Lung (tissue), 11 donors: ENCODE measurements at regions not wholly inside any gene's neighbourhood (a gene's known extent, or its start where the extent isn't known, plus 50 kb on each side); places are given as distances from the start of the nearest gene placed in this dataset.

Experiments used
- ATAC-seq: fragments of 200-7000 bp; cut with Tn5 transposase; one replicate; pipeline ENCODE4 v1.9.1; 2020; ENCODE audit warnings: moderate number of reproducible peaks; ENCODE audit not compliant: insufficient read depth, low FRiP score
- DNase-seq, 3 donors: peaks; one replicate each; pipeline ENCODE4 v3.0.0-alpha.2; 2013 to 2017
- H3K27ac ChIP-seq, 2 donors: one replicate each; pipeline ENCODE4 v1.5.1; 2013; ENCODE audit warnings: mild to moderate bottlenecking in 2 of 2, moderate library complexity in 2 of 2, control low read depth in 1 of 2, inconsistent platforms in 1 of 2, low read depth in 1 of 2, low read length in 1 of 2
- H3K27me3 ChIP-seq, 3 donors: one replicate each; pipeline ENCODE4 v1.5.1; 2013; ENCODE audit warnings: low read length in 2 of 3; ENCODE audit not compliant: control insufficient read depth in 3 of 3, insufficient read depth in 3 of 3
- H3K36me3 ChIP-seq, 4 donors: one replicate each; pipeline ENCODE4 v1.5.1; 2013; ENCODE audit warnings: low read length in 4 of 4, mild to moderate bottlenecking in 1 of 4, moderate library complexity in 1 of 4; ENCODE audit not compliant: control insufficient read depth in 4 of 4, insufficient read depth in 4 of 4
- H3K4me1 ChIP-seq, 5 donors: one replicate each; pipeline ENCODE4 v1.5.1; 2013; ENCODE audit warnings: low read length in 5 of 5, mild to moderate bottlenecking in 2 of 5, moderate library complexity in 1 of 5; ENCODE audit not compliant: control insufficient read depth in 5 of 5, insufficient read depth in 5 of 5
- H3K4me3 ChIP-seq: one replicate; pipeline ENCODE4 v1.5.1; 2013; ENCODE audit warnings: mild to moderate bottlenecking, control low read depth, moderate library complexity
- H3K9ac ChIP-seq, 2 donors: one replicate each; pipeline ENCODE4 v1.5.1; 2013; ENCODE audit warnings: low read length in 2 of 2, control low read depth in 1 of 2; ENCODE audit not compliant: insufficient read depth in 1 of 2
- H3K9me3 ChIP-seq, 4 donors: one replicate each; pipeline ENCODE4 v1.5.1; 2013; ENCODE audit warnings: low read length in 3 of 4, mild to moderate bottlenecking in 1 of 4, moderate library complexity in 1 of 4; ENCODE audit not compliant: control insufficient read depth in 4 of 4, insufficient read depth in 3 of 4
- WGBS, 2 donors: extraction: QIAGEN DNeasy Blood & Tissue Kit; methylation state at CpG; one replicate each; pipeline ENCODE4 v1.1.7; 2013; 5-methylcytosine and 5-hydroxymethylcytosine counted together
- TF ChIP-seq, protein P1 (sequence below): IDR thresholded peaks from 2 replicates; pipeline ENCODE4 v1.5.1; 2012; ENCODE audit warnings: mild to moderate bottlenecking; ENCODE audit errors: control extremely low read depth, extremely low read depth
- donor health status: control.
- donor health status: control.
- donor health status: Bipolar disorder and iron deficiency.
- donor health status: healthy.
- donor health status: DM: yes; HTN: yes; CAD: no.

- H3K36me3 ChIP-seq = no peaks in the 10 kb centered on the region
- WGBS, 2 donors = 81 to 82% methylated on average over 1 of the region's 1 CpG
- no peak overlapping the region for H3K27ac ChIP-seq
- H3K27me3 ChIP-seq = no peaks in the 10 kb centered on the region
- ATAC-seq (no peak), DNase-seq (no peak)
- H3K4me3 ChIP-seq = no peak overlapping the region
- no peak overlapping the region for H3K9ac ChIP-seq
- H3K9me3 ChIP-seq = peaks cover 0 to 7% (median 2%) of the 10 kb centered on the region in 4 donors
- TF ChIP-seq, protein P1, sequence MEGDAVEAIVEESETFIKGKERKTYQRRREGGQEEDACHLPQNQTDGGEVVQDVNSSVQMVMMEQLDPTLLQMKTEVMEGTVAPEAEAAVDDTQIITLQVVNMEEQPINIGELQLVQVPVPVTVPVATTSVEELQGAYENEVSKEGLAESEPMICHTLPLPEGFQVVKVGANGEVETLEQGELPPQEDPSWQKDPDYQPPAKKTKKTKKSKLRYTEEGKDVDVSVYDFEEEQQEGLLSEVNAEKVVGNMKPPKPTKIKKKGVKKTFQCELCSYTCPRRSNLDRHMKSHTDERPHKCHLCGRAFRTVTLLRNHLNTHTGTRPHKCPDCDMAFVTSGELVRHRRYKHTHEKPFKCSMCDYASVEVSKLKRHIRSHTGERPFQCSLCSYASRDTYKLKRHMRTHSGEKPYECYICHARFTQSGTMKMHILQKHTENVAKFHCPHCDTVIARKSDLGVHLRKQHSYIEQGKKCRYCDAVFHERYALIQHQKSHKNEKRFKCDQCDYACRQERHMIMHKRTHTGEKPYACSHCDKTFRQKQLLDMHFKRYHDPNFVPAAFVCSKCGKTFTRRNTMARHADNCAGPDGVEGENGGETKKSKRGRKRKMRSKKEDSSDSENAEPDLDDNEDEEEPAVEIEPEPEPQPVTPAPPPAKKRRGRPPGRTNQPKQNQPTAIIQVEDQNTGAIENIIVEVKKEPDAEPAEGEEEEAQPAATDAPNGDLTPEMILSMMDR = no peak
- H3K4me1 ChIP-seq = peaks cover 0 to 2% (median 0%) of the 10 kb centered on the region in 5 donors
Observed at GRCh38 chr2:13917958-13918357, 714.6 kb upstream of the LRATD1 start.

GRCh38 chr2:13919981-13920382, 712.5 kb upstream of the LRATD1 start:
- Histone ChIP-seq H3K4me1 (peaks cover 0 to 2% (median 0%) of the 10 kb centered on the region in 5 donors), H3K9ac (no peak overlapping the region), H3K27ac (no peak overlapping the region), H3K9me3 (peaks cover 0 to 8% (median 3%) of the 10 kb centered on the region in 4 donors), H3K27me3 (no peaks in the 10 kb centered on the region), H3K4me3 (no peak overlapping the region), H3K36me3 (no peaks in the 10 kb centered on the region)
- DNase-seq = no peak
- TF ChIP-seq, protein P1 = no peak
- ATAC-seq = no peak
- WGBS, 2 donors = 83% methylated on average over 4 of the region's 4 CpGs

DNA sequence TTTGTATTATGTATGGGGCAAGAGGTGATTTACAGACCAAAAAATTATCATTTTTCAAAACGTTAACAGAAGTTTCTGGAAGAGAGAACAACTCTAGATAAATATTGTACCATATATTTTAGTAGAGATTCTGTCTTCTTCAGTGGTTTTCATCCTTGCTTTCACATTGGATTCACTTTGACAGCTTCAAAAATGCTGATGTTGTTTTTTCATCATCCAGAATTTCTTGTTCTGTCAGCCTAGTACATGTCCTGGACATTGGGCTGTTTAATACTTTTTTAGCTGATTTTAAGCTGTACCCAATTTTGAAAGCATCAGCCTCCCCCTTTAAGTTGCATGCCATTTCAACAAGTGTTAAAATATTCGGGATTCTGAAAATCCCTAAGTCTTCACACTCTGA, 711.3 kb upstream of the LRATD1 start:
- H3K9ac ChIP-seq = no peak overlapping the region
- 57 to 78% methylated on average over 2 of the region's 2 CpGs for WGBS, 2 donors

More for the DNA sequence above, 711.3 kb upstream of the LRATD1 start:
- ATAC-seq (no peak), DNase-seq (no peak)
- no peak overlapping the region for H3K4me3 ChIP-seq
- no peaks in the 10 kb centered on the region for H3K4me1 ChIP-seq
- H3K9me3 ChIP-seq = peaks cover 0 to 8% (median 3%) of the 10 kb centered on the region in 4 donors
- H3K27me3 ChIP-seq = no peaks in the 10 kb centered on the region
- H3K36me3 ChIP-seq = no peaks in the 10 kb centered on the region
- H3K27ac ChIP-seq = no peak overlapping the region
- TF ChIP-seq, protein P1 = no peak
